OCI-LY7 (cell line): ENCODE measurements at regions not wholly inside any gene's neighbourhood (a gene's known extent, or its start where the extent isn't known, plus 50 kb on each side); places are given as distances from the start of the nearest gene placed in this dataset.
"Not testable (repeated sequence)": the region's sequence is repeated elsewhere in the genome, so short reads cannot be mapped to it uniquely, and the experiment has no call there.

Experiments used
- BruUV-seq: library from RNA; stranded (reverse); fragments of 400-500 nt; replicated peaks from 2 replicates; lab custom pipeline; 2021; lab: Mats Ljungman, UMichigan
- CTCF ChIA-PET: fragments of 300-600 bp; sonication (Branson Sonifier 250); formaldehyde crosslinking; loops from one replicate; lab custom pipeline; 2022; ENCODE audit warnings: antibody characterized with exemption; ENCODE audit not compliant: unreplicated experiment; lab: Charles Lee
- POLR2A ChIA-PET: fragments of 300-600 bp; sonication (Branson Sonifier 250); formaldehyde crosslinking; loops from one replicate; lab custom pipeline; 2022; ENCODE audit warnings: antibody characterized with exemption; lab: Charles Lee
- DNase-seq: peaks from one replicate; pipeline ENCODE4 v3.0.0-alpha.2; 2015; ENCODE audit warnings: low spot score
- H2AFZ ChIP-seq: fragments of 200-600 bp; sonication (generic), shearing (Covaris generic); 2 replicates; pipeline ENCODE4 v1.6.1; 2014; ENCODE audit warnings: mild to moderate bottlenecking, antibody characterized with exemption, low read length, moderate library complexity
- H3K27ac ChIP-seq: fragments of 200-600 bp; sonication (generic); 2 replicates; pipeline ENCODE4 v1.5.1; 2014; ENCODE audit warnings: mixed run types, low read depth, mild to moderate bottlenecking, moderate library complexity, low read length, inconsistent platforms; ENCODE audit not compliant: poor library complexity, severe bottlenecking
- H3K36me3 ChIP-seq: fragments of 200-600 bp; sonication (generic); 2 replicates; pipeline ENCODE4 v1.6.1; 2014; ENCODE audit warnings: mild to moderate bottlenecking, antibody characterized with exemption, low read length, moderate library complexity, mixed read lengths; ENCODE audit not compliant: insufficient read depth
- H3K4me1 ChIP-seq: fragments of 200-600 bp; sonication (generic); 2 replicates; pipeline ENCODE4 v1.5.1; 2014; ENCODE audit warnings: mild to moderate bottlenecking, low read length; ENCODE audit not compliant: insufficient read depth, poor library complexity, severe bottlenecking
- H3K4me2 ChIP-seq: fragments of 200-600 bp; sonication (generic); 2 replicates; pipeline ENCODE4 v1.6.1; 2014; ENCODE audit warnings: mild to moderate bottlenecking, low read length
- H3K4me3 ChIP-seq: fragments of 200-600 bp; sonication (generic); 2 replicates; pipeline ENCODE4 v1.5.1; 2014; ENCODE audit warnings: mild to moderate bottlenecking, low read depth, low read length; ENCODE audit not compliant: poor library complexity, severe bottlenecking
- H3K79me2 ChIP-seq: fragments of 200-600 bp; sonication (generic); 2 replicates; pipeline ENCODE4 v1.6.1; 2016; ENCODE audit warnings: low read depth, mild to moderate bottlenecking, low read length, moderate library complexity, mixed read lengths; ENCODE audit not compliant: insufficient read depth
- H3K9me2 ChIP-seq: fragments of 200-600 bp; sonication (generic); 2 replicates; pipeline ENCODE4 v1.6.1; 2016; ENCODE audit warnings: mild to moderate bottlenecking, low read length, mixed read lengths; ENCODE audit not compliant: insufficient read depth
- H3K9me3 ChIP-seq: fragments of 200-600 bp; sonication (generic); 2 replicates; pipeline ENCODE4 v1.6.1; 2014; ENCODE audit warnings: mild to moderate bottlenecking, mixed run types, low read length, mixed read lengths
- H4K20me1 ChIP-seq: fragments of 200-600 bp; sonication (generic); 2 replicates; pipeline ENCODE4 v1.6.1; 2014; ENCODE audit warnings: mild to moderate bottlenecking, antibody characterized with exemption, low read length, moderate library complexity, mixed read lengths; ENCODE audit not compliant: insufficient read depth
- CTCF ChIP-seq: fragments of 200-600 bp; sonication (generic); conservative IDR thresholded peaks from 2 replicates; pipeline ENCODE4 v1.5.1; 2014; ENCODE audit warnings: mild to moderate bottlenecking, antibody characterized with exemption, low read length, moderate library complexity, mixed read lengths
- EZH2phosphoT487 ChIP-seq: fragments of 200-600 bp; sonication (generic); IDR thresholded peaks from 2 replicates; pipeline ENCODE4 v1.6.1; 2018; ENCODE audit warnings: low read depth, borderline replicate concordance, mild to moderate bottlenecking, mixed run types, antibody characterized with exemption, low read length, moderate library complexity, mixed read lengths
- intact Hi-C: fragments of 100-400 bp; cut with micrococcal nuclease; formaldehyde crosslinking; loops from one replicate; pipeline ENCODE4 v1.10.0; 2022; ENCODE audit not compliant: unreplicated experiment

- no peak for DNase-seq
- Histone ChIP-seq H3K4me1 (no peaks in the 10 kb centered on the region), H3K4me2 (no peak overlapping the region), H3K79me2 (no peaks in the 10 kb centered on the region), H3K9me3 (no peaks in the 10 kb centered on the region), H3K4me3 (no peak overlapping the region), H2AFZ (no peak overlapping the region), H4K20me1 (no peaks in the 10 kb centered on the region), H3K27ac (no peak overlapping the region), H3K36me3 (no peaks in the 10 kb centered on the region), H3K9me2 (no peaks in the 10 kb centered on the region)
- TF ChIP-seq EZH2phosphoT487 = no peak
- 0 out of 2 replicates have a peak, but pooled peaks have one; percentile 20 for TF ChIP-seq CTCF
- intact Hi-C loops = no loop called here
- POLR2A ChIA-PET = no interaction called here
- CTCF ChIA-PET = no interaction called here
- BruUV-seq = no TSS peak
These were observed 412.2 kb upstream of the ARX start for GRCh38 chrX:25427873-25428555.

GRCh38 chrX:25404163-25404562 lies 388.4 kb upstream of the ARX start:
- H3K4me3 ChIP-seq, BruUV-seq, H3K9me3 ChIP-seq, DNase-seq, H3K4me2 ChIP-seq, H2AFZ ChIP-seq, H3K4me1 ChIP-seq, CTCF ChIA-PET, H3K27ac ChIP-seq, H3K79me2 ChIP-seq, H3K9me2 ChIP-seq, intact Hi-C loops, H4K20me1 ChIP-seq, POLR2A ChIA-PET, H3K36me3 ChIP-seq: not testable (repeated sequence)

GRCh38 chrX:25389266-25389665 lies 373.5 kb upstream of the ARX start:
- intact Hi-C loops = no loop called here
- Histone ChIP-seq H4K20me1 (no peaks in the 10 kb centered on the region), H3K36me3 (no peaks in the 10 kb centered on the region), H3K4me2 (no peak overlapping the region), H3K9me3 (no peaks in the 10 kb centered on the region), H3K4me3 (no peak overlapping the region), H3K9me2 (no peaks in the 10 kb centered on the region), H3K79me2 (no peaks in the 10 kb centered on the region), H3K27ac (no peak overlapping the region), H3K4me1 (no peaks in the 10 kb centered on the region), H2AFZ (no peak overlapping the region)
- TF ChIP-seq CTCF = no peak
- no peak for TF ChIP-seq EZH2phosphoT487
- ChIA-PET POLR2A (no interaction called here), CTCF (no interaction called here)
- no TSS peak for BruUV-seq
- DNase-seq = no peak
